ENCODE measurements at regions not wholly inside any gene's neighbourhood (a gene's known extent, or its start where the extent isn't known, plus 50 kb on each side); places are given as distances from the start of the nearest gene placed in this dataset.
A peak's percentile ranks its signal among the peaks of the same experiment; 100 is the strongest.

DNA sequence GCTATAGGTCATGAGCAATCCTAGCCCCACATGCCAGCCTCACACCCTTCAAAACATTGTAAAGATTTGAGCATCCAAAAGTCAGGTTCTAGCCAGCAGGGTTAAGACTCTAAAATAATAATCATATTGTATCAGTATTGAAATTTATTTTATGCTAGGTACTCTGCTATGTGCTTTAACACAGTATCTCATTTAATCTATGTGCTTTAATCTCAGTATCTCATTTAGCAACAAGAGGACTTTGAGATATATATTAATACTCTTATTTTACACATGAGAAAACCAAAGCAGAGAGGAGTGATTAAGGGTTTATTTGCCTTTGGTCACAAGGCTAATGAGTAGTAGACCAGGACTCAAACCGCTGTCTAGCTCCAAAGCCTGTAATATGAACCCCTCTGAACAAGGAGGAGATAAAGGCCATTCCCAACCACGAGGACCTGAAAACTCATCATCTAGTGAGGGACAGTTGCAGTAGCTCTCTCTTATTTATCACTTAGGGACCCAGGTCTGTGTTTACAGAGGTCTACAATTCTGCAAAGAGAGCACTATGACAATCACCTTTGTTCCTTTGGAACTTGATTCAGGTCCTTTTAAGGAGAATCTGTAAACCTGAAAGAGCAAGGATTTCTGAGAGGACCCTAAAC lies 116.5 kb upstream of the SERTAD2 start:
- no peak for DNase-seq

- DNase-seq: no peak
These were observed 117.1 kb upstream of the SERTAD2 start for GRCh38 chr2:64770781-64771334.

DNA sequence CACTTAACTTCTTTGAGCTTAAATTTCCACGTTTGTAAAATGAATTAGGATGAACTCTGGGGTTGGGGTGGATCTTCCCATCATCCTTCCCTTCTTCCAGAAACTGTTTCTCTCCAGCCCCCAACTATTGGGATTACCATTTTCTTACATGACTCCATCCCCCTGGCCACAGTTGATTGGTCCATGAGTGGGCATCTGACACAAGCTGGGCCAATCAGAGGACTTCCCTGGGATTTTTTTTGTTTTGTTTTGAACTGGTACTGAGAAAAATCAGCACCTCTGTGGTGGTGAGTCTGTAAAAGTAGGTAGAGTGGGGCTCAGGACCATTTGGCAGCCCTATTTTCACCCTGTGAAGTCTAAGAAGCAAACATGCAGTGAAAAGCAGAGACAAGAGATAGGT lies 118.0 kb upstream of the SERTAD2 start:
- no peak for DNase-seq

DNA sequence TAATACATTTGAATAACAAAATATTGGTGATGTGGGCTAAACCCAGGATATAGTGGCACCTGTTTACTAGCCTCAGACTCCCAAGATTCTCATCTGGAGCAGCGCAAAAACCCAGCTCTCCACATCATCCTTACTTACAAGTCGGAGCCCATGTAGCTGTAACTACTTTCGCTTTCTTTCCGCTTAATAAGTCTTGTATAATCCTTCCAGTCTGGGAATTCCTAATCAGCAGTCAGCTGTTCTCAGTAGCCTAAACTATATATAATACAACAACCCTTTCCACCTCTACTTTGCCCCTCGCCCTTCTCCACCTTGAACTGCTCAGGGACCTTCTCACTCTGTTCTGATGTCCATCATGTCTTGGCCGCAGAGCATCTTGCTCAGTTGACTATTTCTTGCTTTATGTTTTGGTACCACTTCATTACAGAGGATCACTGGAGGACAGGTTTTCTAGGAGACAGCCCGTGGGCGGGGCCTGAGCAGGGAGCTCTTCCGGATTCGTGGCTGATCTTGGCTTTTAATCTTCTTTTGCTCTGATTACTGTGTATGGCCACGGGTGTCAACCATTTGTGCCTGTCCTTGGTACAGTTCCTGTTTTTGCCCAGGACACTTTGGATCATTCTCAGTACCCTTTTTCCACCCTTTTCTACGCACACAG lies 119.9 kb upstream of the SERTAD2 start:
- DNase-seq: no peak

GRCh38 chr2:64777841-64778240 lies 124.1 kb upstream of the SERTAD2 start:
- no peak for DNase-seq

DNA sequence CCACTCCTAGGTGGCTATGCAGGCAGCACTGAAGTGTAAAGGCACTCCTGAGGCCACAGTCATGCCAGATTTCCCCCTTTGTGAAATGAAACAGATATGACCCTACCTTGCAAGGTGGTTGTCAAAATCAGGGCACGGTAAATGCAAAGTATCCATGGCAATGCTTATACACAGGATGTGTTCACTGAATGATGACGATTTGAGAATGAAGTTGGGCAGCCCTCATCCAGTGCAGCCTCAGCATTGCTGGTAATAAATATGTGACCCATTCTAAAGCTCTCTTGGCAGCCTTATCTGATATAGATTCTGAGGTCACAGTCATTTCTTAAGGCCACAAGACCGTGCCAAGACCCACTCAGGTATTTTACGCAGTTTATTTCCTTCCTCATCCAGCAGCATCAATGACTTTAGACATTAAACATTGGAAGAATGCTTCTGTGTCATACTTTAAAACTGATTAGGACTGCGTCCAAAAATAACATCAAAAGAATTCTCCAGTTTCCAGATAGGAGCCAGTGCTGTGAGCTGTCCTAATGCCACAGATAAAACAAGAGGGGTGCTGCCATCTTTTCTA lies 125.5 kb upstream of the SERTAD2 start:
- no peak for DNase-seq

DNA sequence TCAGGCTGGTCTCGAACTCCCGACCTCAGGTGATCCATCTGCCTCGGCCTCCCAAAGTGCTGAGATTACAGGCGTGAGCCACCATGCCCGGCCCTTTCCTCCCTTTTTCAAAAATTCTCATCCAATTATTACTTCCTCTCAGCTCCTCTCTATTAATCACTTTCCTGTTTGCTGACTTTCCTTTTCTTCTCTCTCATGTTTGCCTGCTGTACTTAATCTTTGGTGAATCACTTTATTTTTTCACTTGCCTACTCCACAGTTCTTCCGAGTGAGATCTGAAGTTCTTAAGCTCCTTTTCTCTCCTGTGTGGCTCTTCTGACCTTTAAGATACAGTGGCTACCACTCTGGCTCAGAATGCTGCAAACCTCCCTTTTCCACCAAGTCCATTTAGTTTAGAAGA lies 126.3 kb upstream of the SERTAD2 start:
- no peak for DNase-seq

DNA sequence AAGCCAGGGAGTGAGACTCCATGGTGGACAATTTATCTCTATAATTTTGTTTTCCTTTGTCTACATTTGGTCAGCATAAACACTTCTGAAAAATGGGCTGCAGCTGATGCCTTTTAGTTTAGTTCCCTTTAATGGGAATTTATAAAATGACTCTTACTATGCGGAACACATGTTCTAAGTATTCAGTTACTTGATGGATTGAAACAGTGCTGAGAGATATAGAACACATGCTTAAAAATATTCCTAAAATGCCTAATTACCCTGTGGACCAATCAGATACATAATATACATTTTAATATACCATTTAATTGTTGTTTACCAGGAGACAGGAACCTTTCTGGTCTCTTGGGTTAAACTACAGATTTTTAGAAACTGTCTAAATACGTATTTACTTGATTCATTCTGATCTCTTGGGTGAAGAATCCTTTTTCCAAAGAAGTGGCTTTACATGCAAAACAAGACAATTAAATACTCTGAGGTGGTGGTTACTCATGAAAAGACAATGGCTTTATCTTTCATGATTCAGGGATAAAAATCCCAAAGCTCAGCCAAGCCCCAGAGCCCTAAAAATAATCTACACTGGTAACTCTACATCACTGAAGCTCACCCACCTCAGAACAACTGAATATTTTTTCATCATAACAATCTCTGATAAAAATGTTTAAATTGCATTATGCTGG lies 128.1 kb upstream of the SERTAD2 start:
- no peak for DNase-seq

DNA sequence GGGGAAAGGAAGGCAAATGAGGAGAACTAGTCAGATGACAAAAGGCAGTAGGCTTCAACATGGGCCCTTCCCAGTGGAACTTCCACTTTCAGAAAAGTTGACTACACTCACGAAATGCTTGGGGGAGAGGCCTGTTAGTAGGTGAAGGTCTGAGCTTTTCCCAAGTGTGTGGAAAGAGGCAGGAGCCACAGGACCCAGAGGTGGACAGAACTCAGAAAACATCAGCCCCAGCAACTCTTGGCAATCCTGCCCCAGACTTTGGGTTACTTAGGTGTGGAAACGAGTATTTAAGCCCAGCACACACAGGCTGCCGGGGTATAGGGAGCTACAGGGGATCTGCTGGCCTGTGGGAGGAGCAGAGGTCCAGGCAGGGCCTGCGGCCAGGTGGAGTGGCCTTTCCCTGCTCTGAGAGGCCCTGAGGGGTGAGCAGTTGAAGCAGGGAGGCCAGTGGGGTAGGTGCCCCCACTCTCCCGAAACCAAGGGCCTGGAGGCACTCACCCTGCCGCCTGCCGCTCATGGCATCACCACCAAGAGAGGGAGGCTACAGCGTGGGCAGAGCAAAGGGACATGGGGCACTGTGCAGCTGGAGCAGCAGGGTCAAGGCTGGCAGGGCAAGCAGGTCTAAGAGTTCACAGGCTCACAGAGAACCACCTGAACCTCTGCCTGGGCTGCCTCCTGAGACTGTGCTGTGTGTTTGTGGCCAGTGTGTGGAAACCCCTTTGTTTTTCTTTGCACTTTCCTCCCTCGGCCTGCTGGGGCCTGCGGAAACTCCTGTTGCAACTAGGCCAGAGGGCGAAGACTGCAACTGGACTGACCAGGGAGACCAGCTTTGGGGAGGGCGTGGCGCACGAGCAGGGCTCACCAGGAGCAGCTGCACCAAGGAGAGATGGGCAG lies 130.7 kb upstream of the SERTAD2 start:
- peak; percentile 24 for DNase-seq

DNA sequence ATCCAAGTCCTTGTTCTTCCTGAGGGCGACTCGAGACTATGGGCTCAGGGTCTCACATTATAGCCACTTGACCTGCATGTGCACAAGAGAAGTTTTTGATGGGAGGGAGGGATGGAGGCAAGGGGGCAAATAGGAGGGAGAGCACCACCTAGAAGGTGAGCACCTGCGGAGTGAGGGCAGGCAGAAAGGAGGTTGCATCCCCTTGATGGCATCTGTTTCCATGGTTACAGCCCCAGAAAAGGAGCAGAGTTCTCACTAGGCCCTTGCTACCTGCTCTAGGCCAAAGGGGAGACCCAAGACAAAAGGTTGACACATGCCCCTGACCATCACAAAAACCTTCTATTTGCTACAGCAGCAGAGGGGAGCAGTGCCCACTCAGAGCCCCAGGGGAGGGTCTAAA lies 131.5 kb upstream of the SERTAD2 start:
- no peak for DNase-seq

DNA sequence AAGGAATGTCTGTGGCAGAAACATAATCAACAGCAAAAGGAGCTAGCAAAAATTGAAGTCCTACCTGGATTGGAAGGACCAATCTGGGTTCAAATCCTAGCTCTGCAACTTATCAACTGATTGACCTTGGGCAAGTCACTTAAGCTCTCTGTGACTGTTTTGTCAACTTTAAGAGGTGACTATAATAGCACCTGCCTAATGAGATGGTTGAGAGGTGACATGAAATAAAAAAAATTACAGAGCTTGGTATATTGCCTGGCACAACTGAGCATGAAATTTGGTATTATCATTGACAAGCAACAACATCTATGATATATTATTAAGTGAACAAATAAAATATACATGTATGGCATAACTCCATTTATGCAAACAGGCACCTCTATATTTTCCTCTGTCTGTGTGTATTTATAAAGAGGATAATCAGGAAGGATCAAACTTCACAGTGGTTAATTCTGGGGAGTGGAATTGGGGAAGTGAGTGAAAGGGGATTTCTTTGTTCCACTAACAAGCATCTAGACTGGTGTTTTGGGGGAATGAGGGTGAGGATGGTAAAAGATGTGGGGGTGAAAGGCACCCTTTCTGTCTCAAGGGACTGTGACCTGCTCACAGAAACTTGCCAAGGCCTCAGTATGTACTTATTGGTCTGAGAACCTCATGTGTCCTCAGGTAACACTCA lies 132.8 kb upstream of the SERTAD2 start:
- DNase-seq: peak; percentile 39

DNA sequence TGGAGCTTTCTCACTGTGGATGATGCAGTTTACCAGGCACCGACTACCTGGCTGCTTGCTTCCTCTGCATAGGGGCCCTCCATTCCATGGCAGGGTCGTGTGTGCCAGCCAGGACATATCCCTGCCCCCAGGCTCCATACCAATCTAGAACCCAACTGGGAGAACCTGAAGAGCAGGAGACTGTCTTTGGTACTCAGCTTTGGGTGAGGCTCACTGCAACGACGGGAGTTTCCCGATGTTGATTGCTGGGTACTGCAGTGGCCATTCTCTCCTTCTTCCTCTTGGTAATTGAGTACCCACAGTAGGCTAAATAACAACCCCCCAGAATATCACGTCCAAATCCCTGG lies 133.3 kb upstream of the SERTAD2 start:
- DNase-seq: no peak

DNA sequence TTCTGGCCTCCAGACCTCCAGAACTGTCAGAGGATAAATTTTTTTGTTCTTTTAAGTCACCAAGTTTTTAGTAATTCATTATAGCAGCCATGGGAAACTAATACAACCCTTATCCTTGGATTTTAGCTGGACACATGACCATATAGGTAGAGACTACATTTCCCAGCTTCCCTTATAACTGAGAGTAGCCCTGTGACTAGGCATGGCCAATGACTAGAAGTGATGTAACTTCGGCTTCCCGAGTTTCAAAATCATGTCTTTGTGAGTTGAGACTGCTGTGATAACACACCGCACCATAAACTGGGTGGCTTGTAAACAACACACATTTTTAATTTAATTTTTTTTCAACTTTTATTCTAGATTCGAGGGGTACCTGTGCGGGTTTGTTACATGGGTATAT lies 134.0 kb upstream of the SERTAD2 start:
- peak; percentile 83 for DNase-seq

DNA sequence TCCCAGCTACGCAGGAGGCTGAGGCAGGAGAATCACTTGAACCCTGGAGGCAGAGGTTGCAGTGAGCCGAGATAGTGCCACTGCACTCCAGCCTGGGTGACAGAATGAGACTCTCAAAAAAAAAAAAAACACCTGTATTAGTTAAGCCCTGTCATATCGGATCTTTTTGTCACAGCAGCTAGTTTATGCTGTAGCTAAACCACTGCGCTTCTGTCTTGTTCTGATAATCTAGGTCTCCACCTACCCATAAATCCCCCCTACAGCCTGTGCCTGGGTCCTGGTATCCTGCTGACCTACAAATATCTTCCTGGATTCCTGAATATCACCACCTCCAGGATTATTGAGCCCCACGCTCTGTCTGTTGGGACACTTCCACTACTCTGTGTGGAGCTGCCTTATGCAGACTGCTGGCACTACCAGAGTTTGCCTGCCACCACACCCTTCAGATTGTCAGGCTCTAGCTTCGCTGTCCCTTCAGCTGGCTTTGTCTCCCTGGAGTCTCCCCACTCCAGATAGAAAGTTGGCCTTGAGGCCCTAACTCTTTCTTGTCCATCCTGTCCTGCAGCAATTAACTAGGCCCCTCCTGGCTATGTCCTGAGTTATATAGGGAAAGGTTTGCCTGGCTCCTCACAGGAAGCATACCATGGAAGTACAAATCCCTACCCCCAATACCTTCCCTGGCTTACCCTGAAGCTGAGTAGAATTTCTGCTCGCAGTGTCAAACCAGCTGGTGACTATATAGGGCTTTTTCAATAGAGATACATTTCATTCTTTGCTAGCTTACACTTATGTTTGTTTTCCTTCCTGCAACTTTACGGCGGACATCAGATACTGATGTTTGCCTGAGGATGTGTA lies 136.0 kb upstream of the SERTAD2 start:
- no peak for DNase-seq

- DNase-seq: no peak
These were observed 138.6 kb upstream of the SERTAD2 start for GRCh38 chr2:64792300-64792699.

GRCh38 chr2:64792995-64793639 lies 139.4 kb upstream of the SERTAD2 start:
- DNase-seq: no peak

DNA sequence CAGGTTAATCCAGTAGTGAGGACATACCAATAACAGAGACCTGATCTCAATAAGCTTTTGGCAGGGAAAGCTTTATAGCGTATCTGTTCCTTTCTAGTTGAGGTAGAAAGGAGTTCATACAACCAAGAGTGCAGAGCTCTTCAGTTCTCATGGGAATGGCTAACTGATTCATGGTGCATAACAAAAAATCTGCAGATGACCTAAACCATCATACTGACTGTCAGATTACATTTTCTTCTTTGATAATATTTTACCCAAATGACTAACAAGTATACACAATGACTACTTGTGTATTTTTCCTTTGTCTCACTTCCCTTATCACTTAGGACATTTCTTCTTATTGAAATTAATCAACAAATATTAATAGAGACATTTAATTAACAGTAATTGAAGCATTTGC lies 140.0 kb upstream of the SERTAD2 start:
- DNase-seq: peak; percentile 27

DNA sequence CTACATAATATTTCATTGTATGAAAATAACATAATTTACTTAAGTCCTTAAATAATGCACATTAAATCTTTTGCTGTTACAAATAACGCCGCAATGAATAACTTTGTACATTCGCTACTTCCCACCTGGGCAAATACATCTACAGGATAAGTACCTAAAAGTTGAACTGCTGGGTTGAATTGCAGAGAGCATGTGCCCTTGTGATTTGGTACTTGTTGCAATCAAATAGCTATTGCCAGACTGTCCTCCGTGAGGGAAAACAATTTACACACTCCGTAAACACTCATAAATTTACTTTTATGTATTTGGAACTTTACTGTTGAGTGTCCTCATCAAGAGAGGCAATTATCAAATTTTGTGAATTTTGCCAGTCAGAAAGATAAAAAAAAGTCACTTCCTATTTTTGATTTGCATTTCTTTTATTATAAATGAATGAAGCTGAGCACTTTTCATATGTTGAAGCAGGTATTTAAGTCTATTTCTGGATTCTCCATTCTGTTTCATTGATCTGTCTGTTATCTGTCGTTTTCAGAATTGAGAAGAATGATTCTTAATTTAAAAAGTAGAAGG lies 140.8 kb upstream of the SERTAD2 start:
- no peak for DNase-seq

DNA sequence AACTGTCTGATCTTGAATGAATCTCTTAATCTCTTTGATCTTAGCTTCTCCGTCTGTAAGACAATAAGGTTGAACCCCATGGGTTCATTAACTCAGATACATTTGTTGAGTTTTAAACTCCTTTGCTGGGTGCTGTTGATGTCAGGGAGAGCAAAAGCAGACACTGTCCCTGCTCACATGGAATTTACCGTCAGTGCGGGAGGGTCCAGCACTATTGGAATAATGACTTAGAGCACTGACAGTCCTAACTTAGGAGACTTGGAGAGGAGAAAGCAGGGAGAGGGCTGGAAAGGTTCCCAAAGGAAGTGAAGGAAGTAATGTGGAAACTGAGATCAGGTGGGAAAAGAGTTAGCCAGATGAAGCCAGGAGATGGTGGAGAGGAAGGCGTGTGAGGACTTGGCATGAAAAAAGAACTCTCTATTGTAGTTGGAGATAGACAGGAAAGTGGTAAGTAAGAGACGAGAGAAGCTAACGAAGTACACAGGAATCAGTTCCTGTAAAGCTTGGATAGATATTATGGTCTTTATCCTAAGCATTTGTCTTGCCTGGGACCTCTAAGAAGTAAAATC lies 141.4 kb upstream of the SERTAD2 start:
- DNase-seq: no peak

DNA sequence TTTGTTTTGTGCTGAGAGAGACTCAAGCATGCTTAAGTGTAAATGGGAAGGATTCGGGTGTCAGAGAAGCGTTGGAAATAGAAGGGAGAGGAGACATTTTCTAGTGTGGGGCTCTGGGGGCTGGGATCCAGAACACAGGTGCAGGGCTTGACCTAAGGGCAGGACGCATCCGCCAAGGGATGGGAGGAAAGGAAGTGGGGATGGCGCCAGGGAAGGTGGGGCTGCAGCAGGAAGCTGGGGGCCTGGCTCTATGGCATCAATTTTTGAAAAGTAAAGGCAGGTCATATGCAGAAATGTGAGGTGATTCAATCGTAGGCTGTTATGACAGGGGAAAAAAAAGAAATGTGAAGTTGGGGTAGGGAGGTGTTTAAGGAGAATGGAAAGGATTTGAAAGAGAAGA lies 143.2 kb upstream of the SERTAD2 start:
- DNase-seq: no peak

All from inflammatory macrophage treated with lipopolysaccharide for 4 hours (primary cell).